Astrocyte (in vitro differentiated cells and primary cell): ENCODE measurements at regions not wholly inside any gene's neighbourhood (a gene's known extent, or its start where the extent isn't known, plus 50 kb on each side); places are given as distances from the start of the nearest gene placed in this dataset.

Source experiments
- EZH2 ChIP-seq: IDR thresholded peaks from 2 replicates; pipeline ENCODE4 v1.6.1; 2012; ENCODE audit warnings: mild to moderate bottlenecking, low read length, inconsistent platforms; ENCODE audit not compliant: insufficient read depth
- TF ChIP-seq, protein P1 (sequence below): IDR thresholded peaks from 2 replicates; pipeline ENCODE4 v1.5.1; 2011; ENCODE audit warnings: low read depth, mild to moderate bottlenecking, inconsistent platforms, low read length, moderate library complexity; ENCODE audit not compliant: insufficient read depth

DNA sequence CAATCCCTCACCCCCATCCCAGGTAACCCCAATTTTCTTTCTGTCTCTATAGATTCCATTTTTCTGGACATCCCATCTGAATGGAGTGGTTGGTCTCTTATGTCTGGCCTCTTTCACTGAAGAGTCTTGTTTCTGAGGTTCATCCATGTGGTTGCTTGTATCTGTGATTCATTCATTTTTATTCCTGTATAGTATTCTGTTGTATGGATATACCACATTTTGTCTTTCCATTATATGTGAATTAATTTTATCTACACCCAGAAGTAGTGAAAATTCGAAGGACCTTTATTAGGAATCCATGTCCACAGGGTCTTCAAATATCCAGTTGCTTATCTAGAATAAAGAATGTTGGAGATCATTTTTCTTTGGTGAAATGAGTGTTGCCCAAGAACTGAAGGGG lies 207.6 kb upstream of the MSX2 start:
- no peak for TF ChIP-seq EZH2
- TF ChIP-seq, protein P1, sequence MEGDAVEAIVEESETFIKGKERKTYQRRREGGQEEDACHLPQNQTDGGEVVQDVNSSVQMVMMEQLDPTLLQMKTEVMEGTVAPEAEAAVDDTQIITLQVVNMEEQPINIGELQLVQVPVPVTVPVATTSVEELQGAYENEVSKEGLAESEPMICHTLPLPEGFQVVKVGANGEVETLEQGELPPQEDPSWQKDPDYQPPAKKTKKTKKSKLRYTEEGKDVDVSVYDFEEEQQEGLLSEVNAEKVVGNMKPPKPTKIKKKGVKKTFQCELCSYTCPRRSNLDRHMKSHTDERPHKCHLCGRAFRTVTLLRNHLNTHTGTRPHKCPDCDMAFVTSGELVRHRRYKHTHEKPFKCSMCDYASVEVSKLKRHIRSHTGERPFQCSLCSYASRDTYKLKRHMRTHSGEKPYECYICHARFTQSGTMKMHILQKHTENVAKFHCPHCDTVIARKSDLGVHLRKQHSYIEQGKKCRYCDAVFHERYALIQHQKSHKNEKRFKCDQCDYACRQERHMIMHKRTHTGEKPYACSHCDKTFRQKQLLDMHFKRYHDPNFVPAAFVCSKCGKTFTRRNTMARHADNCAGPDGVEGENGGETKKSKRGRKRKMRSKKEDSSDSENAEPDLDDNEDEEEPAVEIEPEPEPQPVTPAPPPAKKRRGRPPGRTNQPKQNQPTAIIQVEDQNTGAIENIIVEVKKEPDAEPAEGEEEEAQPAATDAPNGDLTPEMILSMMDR: no peak
